Endothelial cell of umbilical vein (primary cell): ENCODE measurements at regions not wholly inside any gene's neighbourhood (a gene's known extent, or its start where the extent isn't known, plus 50 kb on each side); places are given as distances from the start of the nearest gene placed in this dataset.

Experiments
- BruUV-seq: library from RNA; stranded (reverse); fragments of 400-500 nt; replicated peaks from 2 replicates; lab custom pipeline; 2021; lab: Mats Ljungman, UMichigan
- CTCF ChIA-PET: fragments of 300-600, 350-600 bp; sonication (Branson Sonifier 250); formaldehyde crosslinking; loops from one replicate; lab custom pipeline; 2021; ENCODE audit warnings: antibody characterized with exemption, inconsistent platforms; lab: Charles Lee
- POLR2A ChIA-PET: fragments of 300-600, 350-600 bp; sonication (Branson Sonifier 250); formaldehyde crosslinking; loops from one replicate; lab custom pipeline; 2021; ENCODE audit warnings: antibody characterized with exemption, inconsistent platforms; lab: Charles Lee
- DNase-seq: peaks from one replicate; pipeline ENCODE4 v3.0.0-alpha.2; 2011; ENCODE audit warnings: low read depth, low spot score
- FAIRE-seq: peaks from 2 replicates; lab custom pipeline; 2011; peaks lifted over from hg19 to GRCh38; lab: Jason Lieb, UNC
- H2AFZ ChIP-seq: 2 replicates; pipeline ENCODE4 v1.6.0; 2012; ENCODE audit warnings: low read depth, low read length, control low read depth, inconsistent platforms
- H3K27ac ChIP-seq: 2 replicates; pipeline ENCODE4 v1.5.1; 2011; ENCODE audit warnings: low read depth, mild to moderate bottlenecking, control low read depth, low read length, moderate library complexity; ENCODE audit not compliant: insufficient read depth
- H3K27me3 ChIP-seq, 2 experiments: 2 replicates each; pipeline versions ENCODE4 v1.6.0 to v1.6.1; 2011; ENCODE audit warnings: low read length in 2 of 2, mixed read lengths in 1 of 2; ENCODE audit not compliant: control insufficient read depth in 2 of 2, insufficient read depth in 2 of 2
- H3K36me3 ChIP-seq, 2 experiments: 2 replicates in 1 of 2; 3 replicates in 1 of 2; pipeline ENCODE4 v1.5.1; 2011; ENCODE audit warnings: low read length in 2 of 2, mild to moderate bottlenecking in 1 of 2, moderate library complexity in 1 of 2; ENCODE audit not compliant: control insufficient read depth in 2 of 2, insufficient read depth in 2 of 2; ENCODE audit errors: extremely low read depth in 1 of 2
- H3K4me1 ChIP-seq: 3 replicates; pipeline ENCODE4 v1.5.1; 2011; ENCODE audit warnings: mild to moderate bottlenecking, low read length; ENCODE audit not compliant: control insufficient read depth, insufficient read depth; ENCODE audit errors: extremely low read depth
- H3K4me2 ChIP-seq: 2 replicates; pipeline ENCODE4 v1.6.1; 2011; ENCODE audit warnings: low read length, control low read depth, mixed read lengths; ENCODE audit not compliant: insufficient read depth
- H3K4me3 ChIP-seq, 3 experiments: fragments of 200-600 bp in 1 of 3; sonication (generic), shearing (Covaris generic) in 1 of 3; replicated peaks in 1 of 3; 2 replicates each; pipeline ENCODE4 v1.5.1; 2011 to 2016; ENCODE audit warnings: control low read depth in 3 of 3, low read length in 3 of 3, mild to moderate bottlenecking in 2 of 3, inconsistent platforms in 1 of 3, low read depth in 1 of 3, moderate library complexity in 1 of 3; ENCODE audit not compliant: insufficient read depth in 1 of 3
- H3K79me2 ChIP-seq: 2 replicates; pipeline ENCODE4 v1.6.0; 2012; ENCODE audit warnings: low read length, inconsistent platforms; ENCODE audit not compliant: control insufficient read depth, insufficient read depth
- H3K9ac ChIP-seq: replicated peaks from 2 replicates; pipeline ENCODE3; 2011; ENCODE audit warnings: low read length, control low read depth; ENCODE audit not compliant: insufficient read depth; ENCODE audit errors: extremely low read depth
- H3K9me1 ChIP-seq: replicated peaks from 3 replicates; pipeline ENCODE4 v1.6.0; 2011; ENCODE audit warnings: mild to moderate bottlenecking, low read length; ENCODE audit not compliant: control insufficient read depth, insufficient read depth; ENCODE audit errors: extremely low read depth
- H3K9me3 ChIP-seq: replicated peaks from 2 replicates; pipeline ENCODE4 v1.5.1; 2012; ENCODE audit warnings: low read length, inconsistent platforms; ENCODE audit not compliant: control insufficient read depth, insufficient read depth
- H4K20me1 ChIP-seq: replicated peaks from 2 replicates; pipeline ENCODE3; 2011; ENCODE audit warnings: mild to moderate bottlenecking, low read length; ENCODE audit not compliant: control insufficient read depth, insufficient read depth; ENCODE audit errors: extremely low read depth
- EZH2 ChIP-seq: IDR thresholded peaks from 2 replicates; pipeline ENCODE4 v1.6.1; 2012; ENCODE audit warnings: borderline replicate concordance, low read depth, mild to moderate bottlenecking, moderate library complexity, low read length, inconsistent platforms; ENCODE audit not compliant: severe bottlenecking
- FOS ChIP-seq: IDR thresholded peaks from 2 replicates; pipeline ENCODE4 v1.6.1; 2011; ENCODE audit warnings: mild to moderate bottlenecking, low read length, moderate library complexity, borderline replicate concordance; ENCODE audit not compliant: insufficient read depth
- GATA2 ChIP-seq: IDR thresholded peaks from 2 replicates; pipeline ENCODE4 v1.7.0; 2011; ENCODE audit warnings: low read depth, mild to moderate bottlenecking, moderate library complexity, mixed read lengths, low read length; ENCODE audit not compliant: insufficient read length, insufficient read depth
- JUN ChIP-seq: IDR thresholded peaks from 2 replicates; pipeline ENCODE4 v1.6.1; 2011; ENCODE audit warnings: borderline replicate concordance, low read depth; ENCODE audit not compliant: insufficient read length, insufficient read depth
- MYC ChIP-seq: IDR thresholded peaks from one replicate; pipeline ENCODE4 v1.6.1; 2011; ENCODE audit warnings: mild to moderate bottlenecking, low read depth, low read length
- POLR2A ChIP-seq: IDR thresholded peaks from 2 replicates; pipeline ENCODE4 v1.6.1; 2012; ENCODE audit warnings: low read depth, mild to moderate bottlenecking, control low read depth, low read length
- POLR2AphosphoS5 ChIP-seq: IDR thresholded peaks from 2 replicates; pipeline ENCODE4 v1.6.1; 2012; ENCODE audit warnings: low read depth, mild to moderate bottlenecking, control low read depth, low read length, moderate library complexity; ENCODE audit not compliant: insufficient read depth
- dilution Hi-C: fragments of 300-500 bp; cut with MboI; formaldehyde crosslinking; loops from one replicate; pipeline ENCODE4 v1.15.0; 2019; ENCODE audit warnings: low sequenced_read_pairs; ENCODE audit not compliant: extremely low pct_ligation_motif_present
- intact Hi-C: fragments of 100-400 bp; cut with micrococcal nuclease; formaldehyde crosslinking; loops from one replicate; pipeline ENCODE4 v1.10.0; 2022
- TF ChIP-seq, protein P1 (sequence below): IDR thresholded peaks from 2 replicates; pipeline ENCODE4 v1.6.1; 2011; ENCODE audit not compliant: insufficient read depth, insufficient read length
- TF ChIP-seq, protein P2 (sequence below), 2 donors: IDR thresholded peaks; 1 replicate in 1 of 2; 2 replicates in 1 of 2; pipeline ENCODE4 v1.5.1; 2011; ENCODE audit warnings: low read length in 2 of 2, mild to moderate bottlenecking in 2 of 2, moderate library complexity in 2 of 2, control low read depth in 1 of 2, inconsistent platforms in 1 of 2, low read depth in 1 of 2; ENCODE audit not compliant: insufficient read depth in 1 of 2; ENCODE audit errors: extremely low read depth in 1 of 2

DNA sequence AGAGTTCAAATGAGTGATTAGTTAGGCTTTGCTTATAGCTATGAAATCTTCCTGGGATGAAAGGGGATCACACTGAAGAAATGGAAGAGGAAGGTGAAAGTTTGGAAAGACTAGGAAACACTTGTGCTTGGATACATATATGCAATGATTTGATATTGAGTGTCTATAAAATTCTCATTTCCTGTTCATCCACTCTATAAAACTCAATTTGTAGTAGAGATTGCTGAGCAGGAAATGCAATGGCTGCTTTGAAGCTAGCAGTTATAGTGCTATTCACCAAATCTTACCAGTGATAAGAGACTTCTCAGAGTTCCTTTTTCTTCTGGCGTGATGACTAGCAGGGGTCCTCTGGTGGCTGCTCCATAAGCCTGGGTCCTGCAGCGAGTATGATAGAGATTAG lies 128.1 kb upstream of the HPF1 start:
- FAIRE-seq (no peak), DNase-seq (no peak)
- no peaks in the 10 kb centered on the region for H3K9me1 ChIP-seq
- no peaks in the 10 kb centered on the region for H3K9me3 ChIP-seq
- no peaks in the 10 kb centered on the region for H3K36me3 ChIP-seq
- intact Hi-C loops: no loop called here
- H3K9ac ChIP-seq: no peak overlapping the region
- no TSS peak for BruUV-seq
- H4K20me1 ChIP-seq: no peaks in the 10 kb centered on the region
- H2AFZ ChIP-seq: no peak overlapping the region
- dilution Hi-C loops: no loop called here
- TF ChIP-seq, protein P1, sequence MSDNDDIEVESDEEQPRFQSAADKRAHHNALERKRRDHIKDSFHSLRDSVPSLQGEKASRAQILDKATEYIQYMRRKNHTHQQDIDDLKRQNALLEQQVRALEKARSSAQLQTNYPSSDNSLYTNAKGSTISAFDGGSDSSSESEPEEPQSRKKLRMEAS: no peak
- TF ChIP-seq EZH2 (no peak), MYC (no peak), JUN (no peak), POLR2A (no peak), FOS (no peak), GATA2 (no peak), POLR2AphosphoS5 (no peak)
- TF ChIP-seq, protein P2, sequence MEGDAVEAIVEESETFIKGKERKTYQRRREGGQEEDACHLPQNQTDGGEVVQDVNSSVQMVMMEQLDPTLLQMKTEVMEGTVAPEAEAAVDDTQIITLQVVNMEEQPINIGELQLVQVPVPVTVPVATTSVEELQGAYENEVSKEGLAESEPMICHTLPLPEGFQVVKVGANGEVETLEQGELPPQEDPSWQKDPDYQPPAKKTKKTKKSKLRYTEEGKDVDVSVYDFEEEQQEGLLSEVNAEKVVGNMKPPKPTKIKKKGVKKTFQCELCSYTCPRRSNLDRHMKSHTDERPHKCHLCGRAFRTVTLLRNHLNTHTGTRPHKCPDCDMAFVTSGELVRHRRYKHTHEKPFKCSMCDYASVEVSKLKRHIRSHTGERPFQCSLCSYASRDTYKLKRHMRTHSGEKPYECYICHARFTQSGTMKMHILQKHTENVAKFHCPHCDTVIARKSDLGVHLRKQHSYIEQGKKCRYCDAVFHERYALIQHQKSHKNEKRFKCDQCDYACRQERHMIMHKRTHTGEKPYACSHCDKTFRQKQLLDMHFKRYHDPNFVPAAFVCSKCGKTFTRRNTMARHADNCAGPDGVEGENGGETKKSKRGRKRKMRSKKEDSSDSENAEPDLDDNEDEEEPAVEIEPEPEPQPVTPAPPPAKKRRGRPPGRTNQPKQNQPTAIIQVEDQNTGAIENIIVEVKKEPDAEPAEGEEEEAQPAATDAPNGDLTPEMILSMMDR (IDR thresholded peaks at IDR 0.05; ENCODE audit: extremely low read depth in 1 of 2, insufficient read depth in 1 of 2, low read depth in 1 of 2, low read length in 2 of 2): no peak
- H3K4me2 ChIP-seq: no peak overlapping the region
- no peak overlapping the region for H3K27ac ChIP-seq
- H3K4me1 ChIP-seq: no peaks in the 10 kb centered on the region
- ChIA-PET CTCF (no interaction called here), POLR2A (no interaction called here)
- no peaks in the 10 kb centered on the region for H3K27me3 ChIP-seq
- H3K4me3 ChIP-seq: no peak overlapping the region
- no peaks in the 10 kb centered on the region for H3K79me2 ChIP-seq
